ENCODE measurements at regions not wholly inside any gene's neighbourhood (a gene's known extent, or its start where the extent isn't known, plus 50 kb on each side); places are given as distances from the start of the nearest gene placed in this dataset.

DNA sequence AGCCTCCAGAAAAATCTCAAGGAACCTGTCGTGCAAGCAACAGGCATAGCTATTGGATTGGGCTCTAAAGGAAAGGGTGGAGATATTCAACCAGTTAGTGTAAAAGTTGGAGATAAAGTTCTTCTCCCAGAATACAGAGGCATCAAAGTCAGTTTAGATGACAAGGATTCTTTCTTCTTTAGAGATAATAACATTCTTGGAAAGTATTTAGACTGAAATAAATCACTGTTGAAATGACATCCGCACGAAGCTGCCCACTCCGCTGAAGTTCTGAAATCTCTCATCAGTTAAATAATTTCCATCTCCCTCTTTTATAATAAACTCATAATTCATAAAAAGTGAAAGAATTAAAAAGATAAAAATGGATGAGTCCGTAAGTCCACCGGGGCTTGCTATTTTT, 1354.9 kb upstream of the TMEM132C start:
- H3K27ac ChIP-seq (ENCODE audit: insufficient read depth in 1 of 2, low read depth in 1 of 2, low read length in 2 of 2, poor library complexity in 1 of 2, severe bottlenecking in 2 of 2) = no peak overlapping the region
- H3K27me3 ChIP-seq (replicated peaks in 2 of 5; ENCODE audit: control insufficient read depth in 4 of 5, insufficient read depth in 5 of 5, low read length in 4 of 5) = no peaks in the 10 kb centered on the region
- no peaks in the 10 kb centered on the region for H3K9me3 ChIP-seq (ENCODE audit: control extremely low read depth in 1 of 5, control insufficient read depth in 4 of 5, insufficient read depth in 2 of 5, low read depth in 1 of 5, low read length in 4 of 5)
- peaks cover 0 to 7% (median 0%) of the 10 kb centered on the region in 4 experiments for H3K4me1 ChIP-seq (ENCODE audit: control extremely low read depth in 1 of 4, control insufficient read depth in 4 of 4, insufficient read depth in 4 of 4, low read length in 3 of 4)
- no peaks in the 10 kb centered on the region for H3K36me3 ChIP-seq (ENCODE audit: control insufficient read depth in 4 of 4, insufficient read depth in 4 of 4, low read length in 3 of 4)
- POLR2A ChIA-PET = no interaction called here
- CTCF ChIA-PET = no interaction called here
- WGBS (ENCODE audit: insufficient coverage) = 100% methylated on average over 3 of the region's 6 CpGs
- no peak for DNase-seq
- H3K4me3 ChIP-seq (ENCODE audit: control insufficient read depth in 1 of 7, extremely low read depth in 1 of 7, insufficient read depth in 4 of 7, low read depth in 2 of 7, low read length in 6 of 7) = no peak overlapping the region

GRCh38 chr12:126914170-126914793, 1352.7 kb upstream of the TMEM132C start:
- no peak overlapping the region for H3K4me3 ChIP-seq (ENCODE audit: control insufficient read depth in 1 of 7, extremely low read depth in 1 of 7, insufficient read depth in 4 of 7, low read depth in 2 of 7, low read length in 6 of 7)
- H3K9me3 ChIP-seq (ENCODE audit: control extremely low read depth in 1 of 5, control insufficient read depth in 4 of 5, insufficient read depth in 2 of 5, low read depth in 1 of 5, low read length in 4 of 5) = no peaks in the 10 kb centered on the region
- CTCF ChIA-PET = interaction anchor here (1.3 kb wide), 2 partner anchors 9 to 12 kb away, joined by 3 read pairs; no protein-coding TSS in a partner anchor
- peaks cover 0 to 7% (median 0%) of the 10 kb centered on the region in 4 experiments for H3K4me1 ChIP-seq (ENCODE audit: control extremely low read depth in 1 of 4, control insufficient read depth in 4 of 4, insufficient read depth in 4 of 4, low read length in 3 of 4)
- DNase-seq = no peak
- H3K27ac ChIP-seq (ENCODE audit: insufficient read depth in 1 of 2, low read depth in 1 of 2, low read length in 2 of 2, poor library complexity in 1 of 2, severe bottlenecking in 2 of 2) = no peak overlapping the region
- H3K36me3 ChIP-seq (ENCODE audit: control insufficient read depth in 4 of 4, insufficient read depth in 4 of 4, low read length in 3 of 4) = no peaks in the 10 kb centered on the region
- H3K27me3 ChIP-seq (replicated peaks in 2 of 5; ENCODE audit: control insufficient read depth in 4 of 5, insufficient read depth in 5 of 5, low read length in 4 of 5) = no peaks in the 10 kb centered on the region
- POLR2A ChIA-PET = no interaction called here
- 94% methylated on average over 3 of the region's 5 CpGs for WGBS (ENCODE audit: insufficient coverage)

DNA sequence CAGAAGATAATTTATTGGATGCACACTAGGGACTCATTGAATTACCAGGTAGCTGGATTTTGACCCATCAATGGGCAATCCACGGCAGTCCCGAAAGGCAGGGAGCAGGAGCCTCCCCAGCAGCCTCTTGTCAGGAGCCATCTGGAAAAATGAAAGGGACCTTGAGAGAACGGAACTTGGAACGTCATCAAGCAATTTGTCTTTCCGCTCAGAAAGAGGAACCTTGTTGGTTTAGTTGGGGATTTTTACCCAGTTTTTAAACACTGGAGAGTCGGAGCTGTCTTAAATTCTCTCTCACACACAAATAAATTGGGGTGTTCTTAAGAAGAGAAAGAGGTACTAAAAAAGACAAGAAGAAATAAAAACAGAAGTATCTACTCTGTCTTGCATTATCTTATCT, 1351.7 kb upstream of the TMEM132C start:
- peak; percentile 29 to 65 (median 63) for DNase-seq
- CTCF ChIA-PET = no interaction called here
- Histone ChIP-seq H3K4me3 (ENCODE audit: control insufficient read depth in 1 of 7, extremely low read depth in 1 of 7, insufficient read depth in 4 of 7, low read depth in 2 of 7, low read length in 6 of 7) (no peak overlapping the region), H3K9me3 (ENCODE audit: control extremely low read depth in 1 of 5, control insufficient read depth in 4 of 5, insufficient read depth in 2 of 5, low read depth in 1 of 5, low read length in 4 of 5) (no peaks in the 10 kb centered on the region), H3K27ac (ENCODE audit: insufficient read depth in 1 of 2, low read depth in 1 of 2, low read length in 2 of 2, poor library complexity in 1 of 2, severe bottlenecking in 2 of 2) (no peak overlapping the region), H3K36me3 (ENCODE audit: control insufficient read depth in 4 of 4, insufficient read depth in 4 of 4, low read length in 3 of 4) (no peaks in the 10 kb centered on the region), H3K4me1 (ENCODE audit: control extremely low read depth in 1 of 4, control insufficient read depth in 4 of 4, insufficient read depth in 4 of 4, low read length in 3 of 4) (peaks cover 0 to 7% (median 0%) of the 10 kb centered on the region in 4 experiments), H3K27me3 (replicated peaks in 2 of 5; ENCODE audit: control insufficient read depth in 4 of 5, insufficient read depth in 5 of 5, low read length in 4 of 5) (no peaks in the 10 kb centered on the region)
- POLR2A ChIA-PET = no interaction called here
- 13% methylated on average over 4 of the region's 6 CpGs for WGBS (ENCODE audit: insufficient coverage)

DNA sequence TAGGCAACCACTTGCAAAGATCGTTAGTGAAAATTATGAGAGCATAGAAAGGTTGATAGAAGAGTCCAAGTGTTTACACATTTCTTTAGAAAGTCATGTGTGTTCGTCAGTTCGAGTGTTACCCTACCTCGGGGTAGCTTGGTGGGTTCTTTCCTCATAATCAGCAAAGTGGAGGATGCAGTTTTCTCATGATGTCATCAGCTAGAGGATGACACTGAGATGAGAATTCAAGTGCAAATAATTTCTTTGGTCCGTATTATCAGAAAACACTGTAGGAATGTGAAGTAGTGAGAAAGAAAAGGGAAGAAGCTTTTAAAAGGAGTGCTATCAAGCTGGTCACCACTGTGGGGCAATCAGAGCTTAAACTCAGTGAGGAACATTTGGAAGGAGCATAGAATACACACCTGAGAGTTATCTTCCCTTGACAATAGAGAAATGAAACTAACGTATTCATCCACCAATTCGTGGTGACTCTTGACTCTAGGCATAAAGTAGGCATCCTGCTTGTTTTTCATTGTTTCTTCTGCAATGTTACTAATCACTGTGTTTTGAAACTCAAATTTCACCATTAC, 1340.9 kb upstream of the TMEM132C start:
- H3K4me3 ChIP-seq (ENCODE audit: control insufficient read depth in 1 of 7, extremely low read depth in 1 of 7, insufficient read depth in 4 of 7, low read depth in 2 of 7, low read length in 6 of 7) = no peak overlapping the region
- H3K9me3 ChIP-seq (ENCODE audit: control extremely low read depth in 1 of 5, control insufficient read depth in 4 of 5, insufficient read depth in 2 of 5, low read depth in 1 of 5, low read length in 4 of 5) = no peaks in the 10 kb centered on the region
- WGBS (ENCODE audit: insufficient coverage) = 78% methylated on average over 7 of the region's 7 CpGs
- no peaks in the 10 kb centered on the region for H3K4me1 ChIP-seq (ENCODE audit: control extremely low read depth in 1 of 4, control insufficient read depth in 4 of 4, insufficient read depth in 4 of 4, low read length in 3 of 4)
- CTCF ChIA-PET = interaction anchor here (1.3 kb wide), 1 partner anchor 12 kb away, joined by 3 read pairs; no protein-coding TSS in a partner anchor
- POLR2A ChIA-PET = no interaction called here
- H3K27ac ChIP-seq (ENCODE audit: insufficient read depth in 1 of 2, low read depth in 1 of 2, low read length in 2 of 2, poor library complexity in 1 of 2, severe bottlenecking in 2 of 2) = no peak overlapping the region
- H3K36me3 ChIP-seq (ENCODE audit: control insufficient read depth in 4 of 4, insufficient read depth in 4 of 4, low read length in 3 of 4) = no peaks in the 10 kb centered on the region
- H3K27me3 ChIP-seq (replicated peaks in 2 of 5; ENCODE audit: control insufficient read depth in 4 of 5, insufficient read depth in 5 of 5, low read length in 4 of 5) = peaks cover 0 to 1% (median 0%) of the 10 kb centered on the region in 5 experiments
- no peak for DNase-seq

GRCh38 chr12:126930234-126930633, 1336.7 kb upstream of the TMEM132C start:
- Histone ChIP-seq H3K4me3 (ENCODE audit: control insufficient read depth in 1 of 7, extremely low read depth in 1 of 7, insufficient read depth in 4 of 7, low read depth in 2 of 7, low read length in 6 of 7) (no peak overlapping the region), H3K9me3 (ENCODE audit: control extremely low read depth in 1 of 5, control insufficient read depth in 4 of 5, insufficient read depth in 2 of 5, low read depth in 1 of 5, low read length in 4 of 5) (no peaks in the 10 kb centered on the region), H3K36me3 (ENCODE audit: control insufficient read depth in 4 of 4, insufficient read depth in 4 of 4, low read length in 3 of 4) (no peaks in the 10 kb centered on the region), H3K27ac (ENCODE audit: insufficient read depth in 1 of 2, low read depth in 1 of 2, low read length in 2 of 2, poor library complexity in 1 of 2, severe bottlenecking in 2 of 2) (no peak overlapping the region), H3K4me1 (ENCODE audit: control extremely low read depth in 1 of 4, control insufficient read depth in 4 of 4, insufficient read depth in 4 of 4, low read length in 3 of 4) (no peaks in the 10 kb centered on the region), H3K27me3 (replicated peaks in 2 of 5; ENCODE audit: control insufficient read depth in 4 of 5, insufficient read depth in 5 of 5, low read length in 4 of 5) (peaks cover 0 to 3% (median 0%) of the 10 kb centered on the region in 5 experiments)
- 100% methylated on average over 4 of the region's 13 CpGs for WGBS (ENCODE audit: insufficient coverage)
- ChIA-PET CTCF (no interaction called here), POLR2A (no interaction called here)
- no peak for DNase-seq

DNA sequence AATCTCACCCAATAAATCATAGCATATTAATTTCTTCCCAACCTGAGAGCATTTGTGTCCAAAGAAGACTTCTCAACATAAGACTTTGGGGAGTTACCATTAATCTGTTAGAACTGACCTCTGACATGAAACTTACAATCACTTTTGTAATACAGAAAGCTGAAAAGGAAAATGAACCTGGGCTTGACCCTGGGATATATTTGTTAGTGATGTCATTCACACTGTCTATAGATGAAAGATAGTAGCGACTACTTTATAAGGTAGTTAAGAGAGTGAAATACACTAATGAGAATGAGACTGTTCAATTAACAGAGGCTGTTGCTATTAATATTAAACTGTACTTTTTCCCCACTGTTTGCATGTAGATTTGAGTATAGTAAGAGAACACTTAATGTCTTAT, 1334.8 kb upstream of the TMEM132C start:
- POLR2A ChIA-PET = no interaction called here
- no peak overlapping the region for H3K27ac ChIP-seq (ENCODE audit: insufficient read depth in 1 of 2, low read depth in 1 of 2, low read length in 2 of 2, poor library complexity in 1 of 2, severe bottlenecking in 2 of 2)
- WGBS (ENCODE audit: insufficient coverage) = no CpG with 5 or more reads among the region's 1 CpG
- no peaks in the 10 kb centered on the region for H3K9me3 ChIP-seq (ENCODE audit: control extremely low read depth in 1 of 5, control insufficient read depth in 4 of 5, insufficient read depth in 2 of 5, low read depth in 1 of 5, low read length in 4 of 5)
- CTCF ChIA-PET = no interaction called here
- DNase-seq = no peak
- peaks cover 0 to 3% (median 0%) of the 10 kb centered on the region in 5 experiments for H3K27me3 ChIP-seq (replicated peaks in 2 of 5; ENCODE audit: control insufficient read depth in 4 of 5, insufficient read depth in 5 of 5, low read length in 4 of 5)
- H3K4me1 ChIP-seq (ENCODE audit: control extremely low read depth in 1 of 4, control insufficient read depth in 4 of 4, insufficient read depth in 4 of 4, low read length in 3 of 4) = peaks cover 0 to 9% (median 3%) of the 10 kb centered on the region in 4 experiments
- no peaks in the 10 kb centered on the region for H3K36me3 ChIP-seq (ENCODE audit: control insufficient read depth in 4 of 4, insufficient read depth in 4 of 4, low read length in 3 of 4)
- no peak overlapping the region for H3K4me3 ChIP-seq (ENCODE audit: control insufficient read depth in 1 of 7, extremely low read depth in 1 of 7, insufficient read depth in 4 of 7, low read depth in 2 of 7, low read length in 6 of 7)

GRCh38 chr12:126935435-126935834, 1331.5 kb upstream of the TMEM132C start:
- Histone ChIP-seq H3K4me3 (ENCODE audit: control insufficient read depth in 1 of 7, extremely low read depth in 1 of 7, insufficient read depth in 4 of 7, low read depth in 2 of 7, low read length in 6 of 7) (no peak overlapping the region), H3K9me3 (ENCODE audit: control extremely low read depth in 1 of 5, control insufficient read depth in 4 of 5, insufficient read depth in 2 of 5, low read depth in 1 of 5, low read length in 4 of 5) (no peaks in the 10 kb centered on the region), H3K27ac (ENCODE audit: insufficient read depth in 1 of 2, low read depth in 1 of 2, low read length in 2 of 2, poor library complexity in 1 of 2, severe bottlenecking in 2 of 2) (no peak overlapping the region), H3K27me3 (replicated peaks in 2 of 5; ENCODE audit: control insufficient read depth in 4 of 5, insufficient read depth in 5 of 5, low read length in 4 of 5) (peaks cover 0 to 3% (median 0%) of the 10 kb centered on the region in 5 experiments), H3K4me1 (ENCODE audit: control extremely low read depth in 1 of 4, control insufficient read depth in 4 of 4, insufficient read depth in 4 of 4, low read length in 3 of 4) (peaks cover 0 to 9% (median 3%) of the 10 kb centered on the region in 4 experiments), H3K36me3 (ENCODE audit: control insufficient read depth in 4 of 4, insufficient read depth in 4 of 4, low read length in 3 of 4) (no peaks in the 10 kb centered on the region)
- DNase-seq = no peak
- CTCF ChIA-PET = interaction anchor here (1.4 kb wide), 1 partner anchor 10 kb away, joined by 3 read pairs; no protein-coding TSS in a partner anchor
- WGBS (ENCODE audit: insufficient coverage) = 100% methylated on average over 1 of the region's 4 CpGs
- POLR2A ChIA-PET = no interaction called here

Data from common myeloid progenitor, CD34-positive (primary cell).